GM13976 (cell line): ENCODE measurements at regions not wholly inside any gene's neighbourhood (a gene's known extent, or its start where the extent isn't known, plus 50 kb on each side); places are given as distances from the start of the nearest gene placed in this dataset.

Experiments
- DNase-seq: peaks from one replicate; pipeline ENCODE4 v3.0.0; 2012; ENCODE audit warnings: low spot score
- in situ Hi-C: fragments of 300-500 bp; cut with MboI; formaldehyde crosslinking; loops from one replicate; pipeline ENCODE4 v1.12.0; 2022; ENCODE audit warnings: low sequenced_read_pairs, mixed read lengths, inconsistent platforms; ENCODE audit not compliant: unreplicated experiment
- TF ChIP-seq, protein P1 (sequence below): IDR thresholded peaks from 2 replicates; pipeline ENCODE4 v1.5.1; 2012; ENCODE audit warnings: borderline replicate concordance, mild to moderate bottlenecking; ENCODE audit not compliant: insufficient read depth; ENCODE audit errors: extremely low read depth, missing control alignments, control extremely low read depth

DNA sequence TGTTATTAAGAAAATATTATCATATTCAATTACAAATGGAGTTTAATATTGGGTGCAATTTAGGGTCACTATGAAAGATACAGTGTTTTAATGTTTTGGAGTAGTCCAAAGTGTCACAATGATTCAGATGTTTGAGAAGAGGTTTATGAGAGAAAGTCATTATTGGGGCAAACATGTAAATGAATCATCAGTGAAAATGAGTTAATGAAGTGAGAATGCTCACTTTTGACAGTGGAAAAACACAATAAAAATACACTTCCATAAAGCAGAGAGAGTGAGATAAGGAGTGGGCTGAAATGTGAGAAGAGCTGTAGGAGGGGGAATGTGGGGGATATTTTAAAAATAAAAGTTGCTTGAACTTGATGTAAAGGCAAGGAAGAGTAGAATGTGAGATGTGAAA lies 957.1 kb downstream of the PCDH18 start:
- TF ChIP-seq, protein P1, sequence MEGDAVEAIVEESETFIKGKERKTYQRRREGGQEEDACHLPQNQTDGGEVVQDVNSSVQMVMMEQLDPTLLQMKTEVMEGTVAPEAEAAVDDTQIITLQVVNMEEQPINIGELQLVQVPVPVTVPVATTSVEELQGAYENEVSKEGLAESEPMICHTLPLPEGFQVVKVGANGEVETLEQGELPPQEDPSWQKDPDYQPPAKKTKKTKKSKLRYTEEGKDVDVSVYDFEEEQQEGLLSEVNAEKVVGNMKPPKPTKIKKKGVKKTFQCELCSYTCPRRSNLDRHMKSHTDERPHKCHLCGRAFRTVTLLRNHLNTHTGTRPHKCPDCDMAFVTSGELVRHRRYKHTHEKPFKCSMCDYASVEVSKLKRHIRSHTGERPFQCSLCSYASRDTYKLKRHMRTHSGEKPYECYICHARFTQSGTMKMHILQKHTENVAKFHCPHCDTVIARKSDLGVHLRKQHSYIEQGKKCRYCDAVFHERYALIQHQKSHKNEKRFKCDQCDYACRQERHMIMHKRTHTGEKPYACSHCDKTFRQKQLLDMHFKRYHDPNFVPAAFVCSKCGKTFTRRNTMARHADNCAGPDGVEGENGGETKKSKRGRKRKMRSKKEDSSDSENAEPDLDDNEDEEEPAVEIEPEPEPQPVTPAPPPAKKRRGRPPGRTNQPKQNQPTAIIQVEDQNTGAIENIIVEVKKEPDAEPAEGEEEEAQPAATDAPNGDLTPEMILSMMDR, result no peak
- no peak for DNase-seq
- in situ Hi-C loops, result no loop called here

DNA sequence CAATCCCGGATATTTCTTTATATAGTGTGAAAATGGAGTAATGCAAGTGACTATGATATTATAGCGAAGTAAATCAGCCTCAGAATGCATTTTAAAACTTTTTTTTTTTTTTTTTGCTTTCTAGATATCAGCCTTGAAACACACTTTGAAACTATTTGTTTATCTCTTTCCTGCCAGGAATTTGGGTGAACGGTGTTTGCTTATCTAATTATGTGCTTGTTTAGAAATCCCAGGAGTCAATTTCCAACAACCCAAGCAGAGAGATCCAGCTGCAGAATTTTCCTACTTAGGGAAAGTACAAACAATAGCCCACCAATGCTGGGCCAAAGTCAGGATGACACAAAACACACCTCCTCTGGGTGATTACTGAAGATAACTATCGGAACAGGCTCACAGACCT lies 958.8 kb downstream of the PCDH18 start:
- in situ Hi-C loops, result no loop called here
- TF ChIP-seq, protein P1, result no peak
- no peak for DNase-seq

DNA sequence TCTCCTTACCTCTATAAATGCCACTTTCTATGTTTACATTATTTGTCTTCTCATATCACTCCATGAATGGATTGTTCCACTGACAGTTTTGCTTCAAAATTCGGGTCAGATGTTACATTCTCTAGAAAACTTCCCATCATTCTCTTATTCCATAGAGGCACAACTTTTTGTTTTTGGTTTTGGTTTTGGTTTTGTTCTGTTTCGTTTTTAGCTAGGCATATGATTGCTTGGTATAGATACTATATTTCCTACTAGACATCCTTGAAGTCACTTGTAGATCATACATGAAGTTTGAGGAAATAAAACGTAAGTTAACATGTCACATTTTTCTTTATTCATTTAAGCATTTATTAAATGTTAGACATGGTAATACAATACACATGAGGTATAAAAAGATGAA lies 961.0 kb downstream of the PCDH18 start:
- TF ChIP-seq, protein P1, result no peak
- in situ Hi-C loops, result no loop called here
- no peak for DNase-seq

DNA sequence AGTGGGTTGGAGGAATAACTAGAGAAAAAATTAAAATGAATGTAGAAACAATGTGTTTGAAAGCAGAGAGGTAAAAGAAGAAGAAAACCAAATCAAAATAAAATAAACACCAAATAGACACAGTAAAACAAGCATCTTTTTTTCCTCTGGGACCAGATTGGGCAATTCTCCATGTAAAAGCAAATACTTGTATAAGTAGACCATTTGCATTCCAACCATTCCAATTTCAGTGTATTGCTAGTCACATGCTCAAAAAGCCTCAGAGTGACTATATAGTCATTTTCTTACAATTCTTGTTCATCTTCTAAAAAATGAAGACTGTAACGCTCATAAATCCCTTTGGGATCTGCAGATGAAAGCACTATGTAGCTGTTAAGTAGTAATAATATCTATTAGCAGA lies 969.5 kb downstream of the PCDH18 start:
- in situ Hi-C loops, result no loop called here
- TF ChIP-seq, protein P1, result no peak
- DNase-seq, result no peak

DNA sequence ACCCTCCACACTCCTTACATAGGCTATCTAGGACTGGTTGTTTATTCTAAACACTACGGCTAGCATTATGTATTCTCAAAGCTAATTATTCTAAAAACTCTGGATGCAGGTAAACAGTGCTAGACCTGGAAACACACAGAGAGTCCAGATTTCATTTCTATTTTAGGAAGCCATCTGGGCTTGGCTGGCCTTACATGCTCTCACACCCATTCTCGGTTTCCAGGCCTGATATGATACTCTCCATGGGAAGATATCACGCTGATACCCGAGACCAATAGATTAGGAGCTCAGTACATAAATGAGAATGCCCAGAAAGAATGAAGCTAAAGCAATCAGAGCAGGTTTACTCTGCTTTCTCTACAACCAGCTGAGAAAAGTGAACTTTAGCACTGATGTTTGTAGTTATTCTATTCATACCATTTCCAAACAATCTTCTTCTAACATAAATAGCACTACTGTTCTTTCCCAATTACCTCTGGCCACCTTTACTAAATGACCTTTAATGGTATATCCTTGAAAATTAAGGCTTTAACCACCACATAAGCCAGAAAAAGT lies 973.3 kb downstream of the PCDH18 start:
- in situ Hi-C loops, result no loop called here
- TF ChIP-seq, protein P1, result no peak
- DNase-seq, result no peak

DNA sequence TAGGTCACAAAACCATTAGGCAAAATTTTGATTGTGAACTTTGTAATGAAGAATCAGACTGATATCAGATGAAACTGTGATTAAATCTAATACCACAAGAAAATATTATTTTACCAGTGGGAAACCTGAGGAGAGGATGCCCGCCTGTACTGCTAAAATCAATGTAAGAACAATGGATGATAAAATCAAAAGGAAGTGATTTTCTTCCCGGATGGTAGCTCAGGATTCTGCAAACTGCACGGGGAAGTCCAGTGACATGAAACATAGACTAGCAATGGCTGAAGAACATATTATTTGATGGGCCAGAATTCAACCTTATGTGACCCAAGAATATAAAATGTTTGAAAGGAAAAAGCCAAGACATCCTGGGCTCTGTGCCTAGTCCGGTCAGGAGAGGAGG lies 974.9 kb downstream of the PCDH18 start:
- in situ Hi-C loops, result no loop called here
- DNase-seq, result no peak
- TF ChIP-seq, protein P1, result no peak

DNA sequence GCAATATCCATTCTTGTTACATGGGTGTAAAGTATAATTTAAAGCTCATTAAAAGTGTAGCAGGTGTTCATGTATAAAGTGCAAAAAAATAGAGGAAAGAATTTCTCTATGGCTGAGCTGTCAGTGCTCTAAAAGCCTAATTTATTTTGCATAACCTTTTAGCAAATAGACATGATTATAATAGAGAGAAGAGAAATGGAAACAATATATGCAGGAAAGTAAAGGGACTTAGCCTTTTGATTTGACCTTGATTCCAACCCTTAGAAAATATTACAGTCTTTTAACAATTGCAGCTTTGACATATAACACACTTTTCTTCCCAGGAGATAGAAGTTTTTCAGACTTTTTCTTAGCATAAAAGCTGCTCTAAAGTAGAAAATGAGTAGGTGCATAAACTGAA lies 978.3 kb downstream of the PCDH18 start:
- in situ Hi-C loops, result no loop called here
- TF ChIP-seq, protein P1, result no peak
- DNase-seq, result no peak
